ENCODE measurements at regions not wholly inside any gene's neighbourhood (a gene's known extent, or its start where the extent isn't known, plus 50 kb on each side); places are given as distances from the start of the nearest gene placed in this dataset.

GRCh38 chr1:23615423-23615822, 56.1 kb upstream of the ID3 start:
- DNase-seq (ENCODE audit: low spot score), result no peak

- DNase-seq (ENCODE audit: low spot score), result no peak
Observed at GRCh38 chr1:23614032-23614660, 54.8 kb upstream of the ID3 start.

- DNase-seq (ENCODE audit: low spot score), result no peak
Observed at GRCh38 chr1:23613191-23614031, 54.1 kb upstream of the ID3 start.

DNA sequence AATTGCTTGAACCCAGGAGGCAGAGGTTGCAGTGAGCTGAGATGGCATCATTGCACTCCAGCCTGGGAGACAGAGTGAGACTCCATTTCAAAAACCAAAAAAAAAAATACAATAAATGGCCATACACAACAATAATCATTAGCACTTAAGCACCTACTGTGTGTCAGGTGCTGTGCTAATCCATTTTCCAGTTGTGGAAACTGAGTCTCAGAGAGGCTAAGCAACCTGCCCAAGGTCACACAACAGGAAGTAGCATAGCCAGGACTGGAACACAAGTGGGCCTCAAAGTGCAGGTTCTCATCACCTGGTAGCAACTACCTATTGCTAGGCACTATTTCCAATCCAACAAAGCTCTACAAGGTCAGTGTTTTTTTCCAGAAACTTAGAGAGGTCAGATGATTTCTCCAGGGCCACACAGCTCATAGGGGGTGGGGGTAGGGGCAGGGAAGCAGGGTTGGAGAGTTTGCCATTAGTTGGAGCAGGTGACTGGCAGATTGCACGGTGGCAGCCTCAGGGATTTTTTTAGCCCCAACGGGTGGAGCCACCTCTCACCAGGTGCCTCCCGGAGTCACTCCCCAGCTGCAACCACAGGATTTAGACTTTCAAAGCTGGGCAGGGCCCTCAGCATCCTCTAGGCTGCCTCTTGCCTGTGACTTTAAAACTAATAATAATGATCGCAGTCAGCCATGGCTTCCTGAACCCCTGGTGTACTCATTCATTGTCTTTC, 52.5 kb upstream of the ID3 start:
- DNase-seq (ENCODE audit: low spot score), result no peak

DNA sequence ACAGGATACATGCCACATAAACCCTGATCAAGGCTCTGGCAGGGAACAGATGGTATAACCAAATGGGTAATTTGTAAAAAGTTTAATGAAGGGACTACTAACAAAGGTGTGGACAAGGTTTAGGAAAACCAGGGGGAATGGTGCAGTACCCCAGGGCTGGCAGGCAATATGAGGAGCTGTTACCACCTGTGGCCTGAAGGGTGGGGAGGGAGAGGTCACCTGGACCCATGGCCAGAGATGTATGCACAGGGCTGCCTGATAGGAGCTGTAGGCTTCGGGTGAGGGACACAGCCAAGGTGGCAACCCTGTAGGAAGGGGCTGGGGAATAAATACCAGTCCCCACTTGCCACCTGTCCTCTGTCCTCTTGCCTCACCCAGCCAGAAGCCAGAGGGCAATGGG, 51.4 kb upstream of the ID3 start:
- DNase-seq (ENCODE audit: low spot score), result no peak

DNA sequence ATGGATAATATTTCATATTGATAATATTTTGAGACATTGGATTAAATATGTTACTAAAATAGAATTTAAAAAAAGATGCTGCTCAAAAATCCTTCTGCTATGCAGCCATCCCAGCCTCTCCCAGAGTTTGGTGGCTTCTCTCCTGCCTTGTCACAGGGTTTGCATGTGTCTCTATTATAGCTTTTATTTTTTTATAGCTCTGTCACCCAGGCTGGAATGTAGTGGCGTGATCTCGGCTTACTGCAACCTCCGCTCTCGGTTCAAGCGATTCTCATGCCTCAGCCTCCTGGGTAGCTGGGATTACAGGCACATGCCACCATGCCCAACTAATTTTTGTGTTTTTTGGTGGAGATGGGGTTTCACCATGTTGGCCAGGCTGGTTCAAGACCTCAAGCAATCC, 50.7 kb upstream of the ID3 start:
- DNase-seq (ENCODE audit: low spot score), result no peak

All from globus pallidus (tissue), 1 donor.